GM04503 (cell line): ENCODE measurements at regions not wholly inside any gene's neighbourhood (a gene's known extent, or its start where the extent isn't known, plus 50 kb on each side); places are given as distances from the start of the nearest gene placed in this dataset.
"Not testable (repeated sequence)": the region's sequence is repeated elsewhere in the genome, so short reads cannot be mapped to it uniquely, and the experiment has no call there.

Experiments used
- DNase-seq: peaks from one replicate; pipeline ENCODE4 v3.0.0-alpha.2; 2012; ENCODE audit warnings: low read depth

- DNase-seq, result no peak
Observed at GRCh38 chr1:195745189-195746010, 862.8 kb downstream of the KCNT2 start.

DNA sequence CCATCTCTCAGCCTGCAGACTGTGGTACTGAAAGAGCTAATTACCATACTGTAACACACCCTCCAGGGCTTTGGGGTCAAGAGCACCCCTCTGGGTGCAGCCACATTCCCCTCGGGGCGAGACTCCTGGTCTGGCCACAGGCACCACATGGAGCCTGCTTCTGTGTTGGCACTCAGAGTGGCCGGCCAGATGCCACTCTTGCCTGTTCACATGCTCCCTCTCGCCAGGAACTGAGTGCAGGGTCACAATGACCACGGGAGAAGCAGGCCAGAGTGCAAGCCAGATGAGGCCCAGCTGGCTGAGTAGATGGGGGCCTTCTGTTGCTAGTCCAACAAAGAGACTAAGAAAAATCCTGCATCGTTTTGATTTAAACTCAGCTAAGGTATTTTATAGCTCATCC, 864.0 kb downstream of the KCNT2 start:
- DNase-seq, result no peak

DNA sequence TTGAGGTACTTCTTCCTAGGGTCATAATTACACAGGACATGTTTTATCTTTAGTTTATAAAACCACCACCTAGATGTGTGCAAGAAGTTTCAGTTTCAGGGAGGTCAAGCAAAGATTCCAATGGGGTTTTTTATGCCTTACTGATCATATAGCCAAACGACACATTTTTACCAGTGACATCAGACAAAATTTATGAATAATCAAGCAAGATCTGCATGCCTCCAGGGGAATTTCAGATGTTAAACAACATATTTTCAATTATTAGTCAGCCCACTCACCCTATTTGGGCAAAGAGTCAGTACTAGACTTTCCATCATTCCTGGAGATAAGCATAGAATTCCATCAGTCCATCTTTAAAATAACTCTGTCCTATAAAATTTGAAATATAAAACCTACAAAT, 867.4 kb downstream of the KCNT2 start:
- no peak for DNase-seq

DNA sequence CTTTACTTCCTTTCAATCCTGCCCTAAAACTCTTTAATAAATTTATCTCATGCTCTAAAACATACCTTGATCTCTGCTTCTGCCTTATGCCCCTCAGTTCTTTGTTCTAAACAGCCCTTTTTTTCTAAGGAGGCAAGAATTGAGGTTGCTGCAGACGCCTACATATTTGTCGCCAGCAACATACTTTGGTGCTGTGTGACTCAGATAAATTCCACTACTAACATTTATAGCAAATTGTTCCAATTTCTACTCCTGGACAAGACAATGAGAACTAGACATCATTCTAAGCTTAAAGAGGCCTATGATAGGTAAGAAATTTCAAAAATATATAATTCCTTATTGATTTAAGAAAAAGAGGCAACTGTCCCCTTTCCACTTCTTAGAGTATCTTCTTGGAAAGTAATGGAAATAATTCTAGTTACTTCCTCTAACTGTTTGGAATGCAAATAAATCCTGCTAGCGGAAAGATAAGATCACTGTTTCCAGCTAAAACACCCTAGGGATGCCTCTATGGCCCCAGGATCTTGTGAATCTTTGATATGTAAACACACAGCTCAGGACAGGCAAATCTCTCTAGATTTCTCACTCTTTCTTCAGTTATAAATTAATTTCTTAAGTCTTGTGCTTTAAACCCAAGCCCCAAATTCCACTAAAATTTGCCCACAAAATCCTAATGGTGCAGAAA, 869.1 kb downstream of the KCNT2 start:
- no peak for DNase-seq

- DNase-seq, result no peak
Observed at GRCh38 chr1:195735140-195735539, 873.1 kb downstream of the KCNT2 start.

DNA sequence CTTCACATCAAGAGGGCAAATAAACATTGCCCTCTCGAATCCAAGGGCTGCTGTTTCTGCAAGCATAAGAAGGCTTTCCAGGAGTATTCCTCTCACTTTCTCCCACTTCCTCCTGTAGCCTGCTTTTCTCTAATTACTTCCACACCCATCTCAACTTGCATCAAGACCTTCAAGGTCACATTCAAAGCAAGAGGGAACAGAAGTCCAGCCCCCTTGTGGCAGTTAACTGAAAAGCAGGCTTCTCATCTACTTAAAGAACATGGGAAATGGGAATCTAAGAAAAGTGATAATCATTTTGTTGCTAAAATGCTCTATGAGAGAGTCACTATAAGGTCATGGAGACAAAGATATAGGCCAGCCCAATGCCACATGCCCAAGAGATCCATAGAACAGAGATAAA, 874.4 kb downstream of the KCNT2 start:
- no peak for DNase-seq

- no peak for DNase-seq
Observed at GRCh38 chr1:195733408-195733807, 874.8 kb downstream of the KCNT2 start.

DNA sequence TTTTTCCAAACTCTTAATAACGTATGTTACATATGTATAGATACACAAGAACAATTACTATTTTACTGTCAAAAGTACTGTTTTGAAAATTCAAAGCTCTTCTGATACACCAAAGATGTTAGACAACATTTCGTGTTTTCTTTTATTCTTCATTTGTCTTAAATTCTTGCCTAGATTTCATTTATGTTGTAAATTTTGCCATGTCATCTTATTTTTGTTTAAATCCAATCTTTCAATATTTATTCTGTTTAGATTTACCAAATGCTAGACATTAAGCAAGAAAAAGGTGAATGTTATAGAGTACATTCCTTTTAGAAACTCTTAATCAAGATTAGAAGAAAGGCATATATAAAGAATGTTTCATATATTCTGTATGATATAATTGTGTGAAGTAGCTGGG, 876.9 kb downstream of the KCNT2 start:
- DNase-seq, result no peak

DNA sequence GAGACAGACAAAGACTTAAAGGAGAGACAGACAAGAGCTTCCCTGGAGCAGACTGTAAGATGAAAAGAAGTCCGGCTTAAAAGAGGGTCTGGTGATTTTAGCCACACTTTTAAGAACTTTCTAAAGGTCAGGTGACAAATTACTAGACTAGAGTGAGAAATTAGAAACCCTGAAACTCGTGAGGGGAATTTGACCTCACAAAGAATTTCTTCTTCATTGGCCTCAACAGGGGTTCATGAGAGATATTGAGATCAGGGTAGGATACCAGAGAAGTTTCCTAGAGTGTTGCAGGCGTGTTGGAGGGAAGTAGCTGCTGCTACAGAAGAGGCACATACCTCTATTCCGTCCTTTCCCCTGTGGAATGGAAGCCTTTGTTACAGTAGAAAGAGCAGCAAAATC, 884.4 kb downstream of the KCNT2 start:
- no peak for DNase-seq

DNA sequence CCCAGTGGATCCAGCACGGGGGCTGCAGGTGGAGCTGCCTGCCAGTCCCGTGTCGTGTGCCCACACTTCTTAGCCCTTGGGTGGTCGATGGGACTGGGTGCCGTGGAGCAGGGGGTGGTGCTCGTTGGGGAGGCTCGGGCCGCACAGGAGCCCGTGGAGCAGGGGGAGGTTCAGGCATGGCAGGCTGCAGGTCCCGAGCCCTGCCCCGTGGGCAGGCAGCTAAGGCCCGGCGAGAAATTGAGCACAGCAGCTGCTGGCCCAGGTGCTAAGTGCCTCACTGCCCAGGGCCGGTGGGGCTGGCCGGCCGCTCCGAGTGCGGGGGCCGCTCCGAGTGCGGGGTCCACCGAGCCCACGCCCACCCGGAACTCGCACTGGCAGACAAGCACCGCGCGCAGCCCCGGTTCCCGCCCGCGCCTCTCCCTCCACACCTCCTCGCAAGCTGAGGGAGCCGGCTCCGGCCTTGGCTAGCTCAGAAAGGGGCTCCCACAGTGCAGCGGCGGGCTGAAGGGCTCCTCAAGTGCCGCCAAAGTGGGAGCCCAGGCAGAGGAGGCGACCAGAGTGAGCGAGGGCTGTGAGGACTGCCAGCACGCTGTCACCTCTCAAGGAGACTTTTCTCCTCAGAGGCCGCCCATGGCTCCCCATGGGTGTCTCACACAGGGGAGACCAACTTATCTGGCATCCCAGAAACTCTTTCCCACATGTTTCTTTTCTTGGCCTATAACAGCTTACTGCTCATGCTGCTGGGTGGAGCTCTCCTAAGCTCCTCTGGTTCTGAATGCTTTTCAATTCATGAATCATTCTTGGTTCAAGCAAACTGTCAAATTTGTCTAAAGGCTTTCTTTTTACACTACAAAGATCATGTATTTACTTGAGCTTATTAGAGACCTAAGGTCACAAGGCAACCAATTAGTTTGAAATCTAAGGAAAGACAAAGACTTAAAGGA, 885.1 kb downstream of the KCNT2 start:
- not testable (repeated sequence) for DNase-seq

GRCh38 chr1:195722146-195722545, 886.1 kb downstream of the KCNT2 start:
- DNase-seq, result not testable (repeated sequence)

- DNase-seq, result no peak
Observed at GRCh38 chr1:195721210-195721971, 886.8 kb downstream of the KCNT2 start.

- DNase-seq, result no peak
Observed at GRCh38 chr1:195717651-195718050, 890.6 kb downstream of the KCNT2 start.

DNA sequence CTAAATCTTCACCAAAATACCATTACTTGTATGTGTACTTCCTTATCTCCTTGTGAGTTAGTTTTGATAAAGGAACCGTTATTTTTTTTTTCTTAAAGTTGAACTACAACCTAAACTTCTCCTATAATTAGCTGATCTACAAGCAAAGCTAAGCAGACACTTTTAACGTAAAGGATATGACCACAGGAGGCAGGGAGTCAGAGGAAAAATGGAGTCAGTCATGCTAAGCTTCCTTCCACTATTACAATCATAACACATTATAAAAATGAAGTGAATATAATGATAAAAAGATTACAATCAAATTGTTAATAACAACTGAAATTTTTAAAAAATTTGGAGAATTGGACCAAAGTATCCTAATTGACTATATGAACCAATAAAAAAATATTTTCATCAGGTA, 892.6 kb downstream of the KCNT2 start:
- no peak for DNase-seq

DNA sequence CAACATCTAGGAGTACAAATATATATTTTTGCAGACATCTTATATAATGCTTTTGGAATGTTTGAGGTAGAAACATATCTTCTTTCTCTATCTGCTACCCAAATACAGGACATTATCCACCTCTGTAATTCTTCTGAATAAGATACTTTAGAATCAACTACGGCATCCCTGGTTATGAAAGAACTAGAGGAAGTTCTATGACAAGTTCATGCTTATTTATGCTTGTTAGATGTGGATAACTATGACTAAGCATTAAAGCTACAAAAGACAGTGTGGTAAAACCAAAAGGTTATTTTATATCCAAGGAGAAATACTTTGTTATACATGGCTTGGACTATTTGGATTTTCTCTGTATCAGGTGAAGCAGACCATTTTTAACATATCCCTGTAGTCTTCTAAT, 894.0 kb downstream of the KCNT2 start:
- DNase-seq, result peak; percentile 33

DNA sequence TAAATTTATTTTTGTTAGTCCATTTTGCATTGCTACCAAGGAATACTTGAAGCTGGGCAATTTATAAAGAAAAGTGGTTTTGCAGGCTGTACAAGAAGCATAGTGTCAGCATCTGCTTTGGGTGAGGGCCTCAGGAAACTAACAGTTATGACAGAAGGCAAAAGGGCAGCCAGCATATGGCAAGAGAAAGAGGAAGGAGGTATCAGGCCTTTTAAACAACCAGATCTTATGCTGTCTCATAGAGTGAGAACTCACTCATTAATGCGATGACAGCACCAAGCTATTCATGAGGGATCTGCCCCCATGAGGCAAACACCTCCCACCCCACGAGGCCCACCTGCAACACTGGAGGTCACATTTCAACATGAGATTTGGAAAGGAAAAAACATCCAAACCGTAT, 898.4 kb downstream of the KCNT2 start:
- no peak for DNase-seq

GRCh38 chr1:195704028-195704427, 904.2 kb downstream of the KCNT2 start:
- no peak for DNase-seq

DNA sequence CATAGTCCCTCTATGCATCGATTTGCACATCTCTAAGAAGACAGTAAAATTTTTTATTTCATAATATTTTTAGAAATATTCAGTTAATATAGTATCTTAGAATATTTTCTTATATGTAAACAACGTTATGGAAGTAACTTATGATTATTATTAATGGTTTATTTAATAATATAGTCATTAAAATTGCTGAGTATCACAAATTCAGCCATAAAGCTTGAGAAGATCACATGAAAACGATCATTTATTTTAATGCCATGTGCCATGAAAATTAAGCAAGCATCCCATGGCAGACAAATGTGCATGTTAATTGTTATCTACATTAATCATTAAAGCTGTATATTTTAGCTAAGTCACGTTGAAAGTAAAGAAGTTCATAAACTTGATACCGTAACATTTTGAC, 907.1 kb downstream of the KCNT2 start:
- no peak for DNase-seq

- no peak for DNase-seq
Observed at GRCh38 chr1:195697130-195697529, 911.1 kb downstream of the KCNT2 start.

- no peak for DNase-seq
Observed at GRCh38 chr1:195686764-195687163, 921.5 kb downstream of the KCNT2 start.

- no peak for DNase-seq
Observed at GRCh38 chr1:195664628-195665027, 943.6 kb downstream of the KCNT2 start.
